ENCODE measurements at regions not wholly inside any gene's neighbourhood (a gene's known extent, or its start where the extent isn't known, plus 50 kb on each side); places are given as distances from the start of the nearest gene placed in this dataset.

DNA sequence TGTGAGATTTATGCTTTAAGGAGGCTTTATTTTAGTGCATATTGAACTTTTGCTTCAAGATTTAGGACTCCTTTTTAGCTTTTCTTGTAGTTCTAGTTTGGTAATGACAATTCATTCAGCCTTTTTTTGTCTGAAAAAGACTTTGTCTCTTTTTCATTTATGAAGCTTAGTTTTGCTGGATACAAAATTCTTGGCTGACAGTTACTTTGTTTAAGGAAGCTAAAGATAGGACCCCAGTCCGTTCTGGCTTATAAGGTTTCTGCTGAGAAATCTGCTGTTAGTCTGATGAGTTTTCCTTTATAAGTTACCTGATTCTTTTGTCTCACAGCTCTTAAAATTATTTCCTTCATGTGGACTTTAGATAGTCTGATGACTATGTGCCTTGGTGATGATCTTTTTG lies 142.8 kb upstream of the B3GAT2 start:
- no peak for DNase-seq (ENCODE audit: insufficient read length, low spot score, missing footprints)
- no peak overlapping the region for H3K27ac ChIP-seq (ENCODE audit: low read depth, low read length)
- TF ChIP-seq CTCF (IDR thresholded peaks at IDR 0.05; ENCODE audit: extremely low read depth, low read depth, low read length) = no peak
- no peaks in the 10 kb centered on the region for H3K4me1 ChIP-seq (ENCODE audit: insufficient read depth, low read length)
- H3K79me2 ChIP-seq (ENCODE audit: insufficient read depth, low read length) = no peaks in the 10 kb centered on the region
- H3K27me3 ChIP-seq (ENCODE audit: insufficient read depth, low read length) = no peaks in the 10 kb centered on the region
- H2AFZ ChIP-seq (ENCODE audit: low read length) = no peak overlapping the region
- H3K4me2 ChIP-seq (ENCODE audit: insufficient read depth, low read length) = no peak overlapping the region
- no peaks in the 10 kb centered on the region for H4K20me1 ChIP-seq (ENCODE audit: insufficient read depth, low read length)
- H3K4me3 ChIP-seq (ENCODE audit: insufficient read depth, low read length) = no peak overlapping the region
- no peaks in the 10 kb centered on the region for H3K9me3 ChIP-seq (ENCODE audit: low read depth, low read length)
- no peaks in the 10 kb centered on the region for H3K36me3 ChIP-seq (ENCODE audit: insufficient read depth, low read length)

DNA sequence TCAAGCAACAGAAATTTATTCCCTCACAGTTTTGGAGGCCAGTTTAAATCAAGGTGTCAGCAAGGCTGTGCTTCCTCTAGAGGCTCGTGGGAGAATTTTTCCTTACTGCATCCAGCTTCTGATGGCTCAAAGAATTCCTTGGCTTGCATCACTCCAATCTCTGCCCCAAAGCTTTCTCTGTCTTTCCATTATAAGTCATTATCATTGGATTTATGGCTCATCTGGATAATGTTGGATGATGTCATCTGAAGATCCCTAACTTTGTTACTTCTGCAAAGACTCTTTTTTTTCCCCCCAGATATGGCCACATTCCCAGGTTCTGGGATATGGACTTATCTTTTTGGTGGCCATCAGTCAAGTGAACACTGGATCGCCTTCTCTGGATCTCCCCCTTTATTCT lies 146.3 kb upstream of the B3GAT2 start:
- no peaks in the 10 kb centered on the region for H3K79me2 ChIP-seq (ENCODE audit: insufficient read depth, low read length)
- no peaks in the 10 kb centered on the region for H3K27me3 ChIP-seq (ENCODE audit: insufficient read depth, low read length)
- peaks cover 21% of the 10 kb centered on the region for H3K4me1 ChIP-seq (ENCODE audit: insufficient read depth, low read length)
- H3K4me2 ChIP-seq (ENCODE audit: insufficient read depth, low read length) = no peak overlapping the region
- H2AFZ ChIP-seq (ENCODE audit: low read length) = no peak overlapping the region
- TF ChIP-seq CTCF (IDR thresholded peaks at IDR 0.05; ENCODE audit: extremely low read depth, low read depth, low read length) = no peak
- no peaks in the 10 kb centered on the region for H4K20me1 ChIP-seq (ENCODE audit: insufficient read depth, low read length)
- H3K4me3 ChIP-seq (ENCODE audit: insufficient read depth, low read length) = no peak overlapping the region
- H3K36me3 ChIP-seq (ENCODE audit: insufficient read depth, low read length) = no peaks in the 10 kb centered on the region
- H3K9me3 ChIP-seq (ENCODE audit: low read depth, low read length) = no peaks in the 10 kb centered on the region
- no peak overlapping the region for H3K27ac ChIP-seq (ENCODE audit: low read depth, low read length)
- no peak for DNase-seq (ENCODE audit: insufficient read length, low spot score, missing footprints)

DNA sequence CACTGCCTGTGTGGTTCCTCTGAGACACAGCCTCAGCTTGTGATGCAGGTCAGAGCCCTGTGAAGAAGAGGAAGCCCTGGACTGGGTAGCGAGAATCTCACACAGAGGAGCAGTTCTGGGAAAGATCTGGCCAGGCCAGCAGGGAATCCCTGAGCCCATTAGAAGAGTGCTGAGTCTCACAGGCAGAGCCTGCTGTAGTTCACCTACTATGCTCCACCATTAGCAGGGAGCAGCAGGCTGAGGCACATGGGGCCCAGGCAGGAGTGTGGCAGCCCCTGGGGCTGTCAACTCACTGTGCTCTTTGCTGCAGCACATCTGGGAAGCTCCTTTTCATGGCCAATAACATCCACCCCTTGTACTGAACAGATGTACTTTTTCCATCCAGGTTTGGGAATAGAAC lies 146.8 kb upstream of the B3GAT2 start:
- Histone ChIP-seq H3K79me2 (ENCODE audit: insufficient read depth, low read length) (no peaks in the 10 kb centered on the region), H3K27me3 (ENCODE audit: insufficient read depth, low read length) (no peaks in the 10 kb centered on the region), H3K4me1 (ENCODE audit: insufficient read depth, low read length) (peaks cover 26% of the 10 kb centered on the region), H3K36me3 (ENCODE audit: insufficient read depth, low read length) (no peaks in the 10 kb centered on the region), H3K27ac (ENCODE audit: low read depth, low read length) (no peak overlapping the region), H2AFZ (ENCODE audit: low read length) (no peak overlapping the region), H3K4me3 (ENCODE audit: insufficient read depth, low read length) (no peak overlapping the region), H3K4me2 (ENCODE audit: insufficient read depth, low read length) (no peak overlapping the region), H4K20me1 (ENCODE audit: insufficient read depth, low read length) (no peaks in the 10 kb centered on the region), H3K9me3 (ENCODE audit: low read depth, low read length) (no peaks in the 10 kb centered on the region)
- TF ChIP-seq CTCF (IDR thresholded peaks at IDR 0.05; ENCODE audit: extremely low read depth, low read depth, low read length) = no peak
- no peak for DNase-seq (ENCODE audit: insufficient read length, low spot score, missing footprints)

DNA sequence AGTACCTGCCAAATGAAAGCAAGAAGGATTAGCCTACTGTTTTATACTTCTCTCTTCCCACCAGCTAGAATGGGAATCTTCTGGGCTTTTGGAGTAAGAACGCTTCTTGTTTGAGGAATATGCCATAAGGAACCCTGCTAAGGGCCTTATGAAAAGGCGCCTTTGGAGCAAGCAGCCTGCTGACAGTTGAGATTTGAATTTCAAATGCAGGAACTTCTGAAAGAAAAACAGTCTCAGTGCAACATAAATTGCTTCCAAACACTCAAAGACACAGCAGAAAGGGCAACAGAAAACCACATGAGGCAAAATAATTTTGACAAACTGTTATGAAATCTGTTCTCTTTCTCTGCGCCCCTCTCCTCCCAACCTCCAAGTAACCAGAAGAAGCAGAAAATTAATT lies 149.4 kb upstream of the B3GAT2 start:
- Histone ChIP-seq H3K9me3 (ENCODE audit: low read depth, low read length) (no peaks in the 10 kb centered on the region), H3K27ac (ENCODE audit: low read depth, low read length) (no peak overlapping the region), H4K20me1 (ENCODE audit: insufficient read depth, low read length) (no peaks in the 10 kb centered on the region), H3K27me3 (ENCODE audit: insufficient read depth, low read length) (no peaks in the 10 kb centered on the region), H3K4me2 (ENCODE audit: insufficient read depth, low read length) (peak overlapping the region; percentile 89), H3K4me3 (ENCODE audit: insufficient read depth, low read length) (no peak overlapping the region), H3K36me3 (ENCODE audit: insufficient read depth, low read length) (no peaks in the 10 kb centered on the region), H3K79me2 (ENCODE audit: insufficient read depth, low read length) (no peaks in the 10 kb centered on the region), H3K4me1 (ENCODE audit: insufficient read depth, low read length) (peaks cover 27% of the 10 kb centered on the region), H2AFZ (ENCODE audit: low read length) (peak overlapping the region; percentile 1)
- DNase-seq (ENCODE audit: insufficient read length, low spot score, missing footprints) = no peak
- no peak for TF ChIP-seq CTCF (IDR thresholded peaks at IDR 0.05; ENCODE audit: extremely low read depth, low read depth, low read length)
